HuH-7.5 (cell line): ENCODE measurements at regions not wholly inside any gene's neighbourhood (a gene's known extent, or its start where the extent isn't known, plus 50 kb on each side); places are given as distances from the start of the nearest gene placed in this dataset.

Experiments
- DNase-seq: peaks from one replicate; pipeline ENCODE4 v3.0.0; 2011; ENCODE audit warnings: low spot score

DNA sequence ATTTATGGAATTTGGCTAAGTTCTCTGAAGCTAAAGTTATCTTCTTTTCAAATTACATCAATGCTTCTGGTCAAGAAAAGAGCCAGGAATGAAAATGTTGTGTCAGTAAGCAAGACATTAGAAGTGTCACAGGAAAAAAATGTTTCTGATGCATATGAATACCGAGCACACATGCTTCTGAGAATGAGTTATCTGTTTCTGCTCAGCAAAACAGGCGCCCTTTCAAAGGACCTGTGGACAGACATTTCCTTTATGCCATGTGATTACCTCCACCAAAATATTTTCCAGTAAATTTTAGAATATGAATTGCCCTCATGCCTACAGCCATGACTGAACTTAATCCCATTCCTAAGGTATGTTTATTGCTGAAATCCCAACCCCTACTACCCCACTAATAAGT is 55.4 kb upstream of the RNF180 start:
- DNase-seq, result no peak

DNA sequence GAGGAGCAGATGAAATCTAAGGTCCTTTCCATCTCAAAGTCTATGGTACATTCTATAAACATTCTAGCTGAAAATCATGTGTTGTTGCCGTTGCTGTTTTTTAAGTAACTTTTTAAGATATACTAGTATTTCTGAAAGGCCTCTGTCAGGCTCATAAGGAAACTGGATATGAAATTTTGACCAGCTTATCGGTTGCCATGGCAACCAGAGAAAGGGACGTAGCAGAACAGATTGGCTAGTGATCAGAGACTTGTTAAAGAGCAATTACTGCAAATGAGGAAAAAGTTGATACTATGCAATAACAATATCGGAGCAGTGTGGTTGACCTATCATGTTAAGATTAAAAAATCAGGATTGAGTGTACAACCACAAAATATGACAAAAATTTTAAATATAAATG is 57.0 kb upstream of the RNF180 start:
- no peak for DNase-seq

DNA sequence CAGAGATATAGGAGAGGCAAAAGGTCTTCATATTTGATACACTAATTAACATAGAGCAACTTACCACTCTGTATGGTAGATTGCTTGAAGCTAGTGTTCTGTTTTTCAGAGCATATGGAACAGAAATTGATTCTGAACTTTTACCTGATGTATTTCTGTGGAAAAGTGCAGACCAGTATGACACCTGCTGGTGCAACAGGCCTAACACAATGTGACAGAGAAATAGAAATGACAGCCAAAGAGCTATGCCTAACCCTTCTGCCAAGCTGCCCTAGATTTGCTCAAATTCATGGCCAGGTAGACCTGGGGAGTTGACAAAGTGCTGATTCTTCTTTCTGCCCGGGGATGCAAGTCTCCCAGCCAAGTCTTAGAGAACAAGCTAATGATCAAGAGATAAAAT is 65.4 kb upstream of the RNF180 start:
- peak; percentile 1 for DNase-seq

DNA sequence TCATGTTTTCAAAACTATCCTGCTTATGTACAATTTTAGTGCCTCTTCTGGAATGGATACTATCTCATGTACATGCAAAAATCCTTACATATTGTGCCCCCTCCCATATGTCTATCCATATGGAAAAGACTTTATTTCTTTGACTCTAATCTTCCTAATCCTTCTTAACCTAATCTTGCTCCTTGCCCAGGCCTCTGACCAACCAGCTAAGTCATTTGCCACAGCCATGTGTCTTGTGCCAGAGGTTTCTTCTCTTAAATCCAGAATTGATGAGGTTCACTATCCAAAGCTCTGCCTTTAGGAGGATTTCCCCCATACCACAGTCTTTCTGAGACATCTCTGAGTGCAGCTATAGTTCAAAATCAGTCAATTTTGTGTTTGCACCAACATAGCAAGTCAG is 68.9 kb upstream of the RNF180 start:
- DNase-seq, result no peak

- DNase-seq, result no peak
Measured at GRCh38 chr5:64077589-64077988, 88.1 kb upstream of the RNF180 start.

GRCh38 chr5:64074533-64074932 is 91.1 kb upstream of the RNF180 start:
- peak; percentile 7 for DNase-seq

GRCh38 chr5:64069486-64069885 is 96.2 kb upstream of the RNF180 start:
- no peak for DNase-seq

DNA sequence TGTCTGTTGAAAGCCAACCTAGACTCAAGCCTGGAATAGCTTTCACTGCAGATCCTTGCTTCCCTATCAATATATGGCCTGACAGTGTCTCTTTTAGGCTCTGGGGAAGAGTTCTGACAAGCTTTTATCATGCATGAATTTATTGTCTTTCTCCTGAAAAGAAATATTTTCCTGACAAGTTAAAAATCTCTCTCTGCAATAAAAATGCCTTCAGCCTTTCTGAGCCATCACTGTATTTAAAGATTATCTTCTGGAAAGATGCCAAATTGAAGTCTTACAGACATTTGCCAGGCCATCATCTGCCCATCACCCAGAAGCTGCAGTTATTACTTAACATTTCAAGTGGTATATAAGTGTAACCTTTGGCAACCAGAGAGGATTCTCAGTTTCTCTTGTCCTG is 88.1 kb upstream of the HTR1A start:
- DNase-seq, result no peak

GRCh38 chr5:64040490-64040889 is 78.2 kb upstream of the HTR1A start:
- DNase-seq, result no peak

DNA sequence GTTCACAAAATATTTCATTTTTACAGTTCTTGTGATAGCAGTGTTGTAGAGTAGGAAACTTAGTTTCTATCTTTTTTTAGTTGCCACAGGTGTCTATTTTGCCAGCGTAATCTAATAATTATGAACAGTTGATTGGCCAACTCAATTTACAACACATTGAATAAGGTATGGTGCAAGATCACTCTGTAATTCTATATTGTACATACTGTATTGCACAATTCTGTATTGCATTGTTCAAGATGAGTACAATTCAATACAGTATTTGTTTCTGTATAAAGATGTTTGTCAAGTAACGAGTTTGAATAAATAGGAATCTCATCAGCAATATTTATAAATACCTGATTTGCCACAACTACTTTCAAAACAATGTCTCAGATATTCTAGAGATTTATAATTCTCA is 64.2 kb upstream of the HTR1A start:
- DNase-seq, result no peak

- DNase-seq, result no peak
Measured at GRCh38 chr5:64019746-64020145, 57.5 kb upstream of the HTR1A start.

DNA sequence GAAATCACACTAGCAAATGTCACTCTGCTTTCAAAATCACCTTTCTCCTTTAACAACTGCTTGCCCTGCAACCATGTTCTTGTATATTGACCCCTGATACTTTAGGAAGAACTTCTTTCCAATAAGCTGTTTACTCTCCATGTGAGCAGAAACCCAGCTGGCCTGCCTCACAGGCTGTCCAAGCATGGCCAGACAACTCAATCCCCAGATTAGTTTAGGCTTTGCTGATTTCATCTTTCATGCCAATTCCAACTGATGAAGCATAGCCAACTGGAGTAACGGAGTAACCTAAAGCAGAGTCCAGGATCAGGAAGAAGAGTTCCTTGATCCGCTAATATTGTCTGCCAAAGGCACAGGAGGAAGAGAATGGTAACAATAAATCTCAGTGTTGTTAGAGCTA is 56.7 kb upstream of the HTR1A start:
- DNase-seq, result no peak

GRCh38 chr5:64015824-64016223 is 53.6 kb upstream of the HTR1A start:
- DNase-seq, result no peak
